ENCODE measurements at regions not wholly inside any gene's neighbourhood (a gene's known extent, or its start where the extent isn't known, plus 50 kb on each side); places are given as distances from the start of the nearest gene placed in this dataset.

- DNase-seq (ENCODE audit: low spot score): no peak
These were observed 199.5 kb downstream of the NXNL2 start for GRCh38 chr9:88734527-88734926.

GRCh38 chr9:88736136-88736637 is 201.2 kb downstream of the NXNL2 start:
- DNase-seq (ENCODE audit: low spot score): no peak

- no peak for DNase-seq (ENCODE audit: low spot score)
These were observed 202.1 kb downstream of the NXNL2 start for GRCh38 chr9:88737031-88737430.

GRCh38 chr9:88737876-88738275 is 202.9 kb downstream of the NXNL2 start:
- DNase-seq (ENCODE audit: low spot score): no peak

GRCh38 chr9:88738709-88739108 is 203.7 kb downstream of the NXNL2 start:
- DNase-seq (ENCODE audit: low spot score): no peak

- DNase-seq (ENCODE audit: low spot score): no peak
These were observed 204.4 kb downstream of the NXNL2 start for GRCh38 chr9:88739373-88739772.

- no peak for DNase-seq (ENCODE audit: low spot score)
These were observed 205.9 kb downstream of the NXNL2 start for GRCh38 chr9:88740844-88741243.

GRCh38 chr9:88741335-88741734 is 206.4 kb downstream of the NXNL2 start:
- no peak for DNase-seq (ENCODE audit: low spot score)

GRCh38 chr9:88742483-88742882 is 207.5 kb downstream of the NXNL2 start:
- no peak for DNase-seq (ENCODE audit: low spot score)

- DNase-seq (ENCODE audit: low spot score): no peak
These were observed 207.9 kb downstream of the NXNL2 start for GRCh38 chr9:88742905-88743304.

- DNase-seq (ENCODE audit: low spot score): no peak
These were observed 210.5 kb downstream of the NXNL2 start for GRCh38 chr9:88745276-88746001.

GRCh38 chr9:88746029-88746742 is 211.2 kb downstream of the NXNL2 start:
- DNase-seq (ENCODE audit: low spot score): no peak

GRCh38 chr9:88746743-88747398 is 211.9 kb downstream of the NXNL2 start:
- DNase-seq (ENCODE audit: low spot score): no peak

GRCh38 chr9:88747768-88748167 is 212.8 kb downstream of the NXNL2 start:
- DNase-seq (ENCODE audit: low spot score): no peak

- DNase-seq (ENCODE audit: low spot score): peak; percentile 50
These were observed 213.7 kb downstream of the NXNL2 start for GRCh38 chr9:88748566-88749261.

GRCh38 chr9:88749420-88749819 is 214.4 kb downstream of the NXNL2 start:
- no peak for DNase-seq (ENCODE audit: low spot score)

GRCh38 chr9:88750832-88751360 is 215.9 kb downstream of the NXNL2 start:
- DNase-seq (ENCODE audit: low spot score): no peak

- DNase-seq (ENCODE audit: low spot score): no peak
These were observed 216.8 kb downstream of the NXNL2 start for GRCh38 chr9:88751781-88752180.

GRCh38 chr9:88753691-88754367 is 218.9 kb downstream of the NXNL2 start:
- DNase-seq (ENCODE audit: low spot score): no peak

- no peak for DNase-seq (ENCODE audit: low spot score)
These were observed 219.5 kb downstream of the NXNL2 start for GRCh38 chr9:88754452-88754851.

- DNase-seq (ENCODE audit: low spot score): no peak
These were observed 219.9 kb downstream of the NXNL2 start for GRCh38 chr9:88754886-88755285.

All from ecto neural progenitor cell (in vitro differentiated cells).